Fibroblast of skin of right biceps (primary cell): ENCODE measurements at regions not wholly inside any gene's neighbourhood (a gene's known extent, or its start where the extent isn't known, plus 50 kb on each side); places are given as distances from the start of the nearest gene placed in this dataset.
A peak's percentile ranks its signal among the peaks of the same experiment; 100 is the strongest.
"Not testable (repeated sequence)": the region's sequence is repeated elsewhere in the genome, so short reads cannot be mapped to it uniquely, and the experiment has no call there.

Experiments
- DNase-seq: peaks from one replicate; pipeline ENCODE4 v3.0.0-alpha.2; 2013

DNA sequence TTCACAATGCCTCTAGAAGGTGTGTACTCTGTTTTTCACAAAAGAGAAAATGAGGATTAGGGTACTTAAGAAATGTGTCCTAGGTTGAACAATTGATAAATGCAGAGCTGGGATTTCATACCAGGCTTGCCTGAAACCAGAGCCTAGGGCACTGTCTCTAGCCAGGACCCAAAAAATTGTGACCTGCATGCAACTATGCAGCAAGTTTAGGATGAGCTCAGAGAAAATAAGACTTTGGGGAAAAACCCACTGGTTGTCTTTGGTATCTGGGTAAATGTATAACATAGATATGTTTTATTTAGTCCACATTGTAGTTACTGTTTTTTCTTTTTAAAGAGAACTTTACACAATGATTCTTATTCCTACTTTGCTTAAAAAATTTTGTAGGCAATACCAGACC is 177.1 kb upstream of the SEMA6A start:
- no peak for DNase-seq

DNA sequence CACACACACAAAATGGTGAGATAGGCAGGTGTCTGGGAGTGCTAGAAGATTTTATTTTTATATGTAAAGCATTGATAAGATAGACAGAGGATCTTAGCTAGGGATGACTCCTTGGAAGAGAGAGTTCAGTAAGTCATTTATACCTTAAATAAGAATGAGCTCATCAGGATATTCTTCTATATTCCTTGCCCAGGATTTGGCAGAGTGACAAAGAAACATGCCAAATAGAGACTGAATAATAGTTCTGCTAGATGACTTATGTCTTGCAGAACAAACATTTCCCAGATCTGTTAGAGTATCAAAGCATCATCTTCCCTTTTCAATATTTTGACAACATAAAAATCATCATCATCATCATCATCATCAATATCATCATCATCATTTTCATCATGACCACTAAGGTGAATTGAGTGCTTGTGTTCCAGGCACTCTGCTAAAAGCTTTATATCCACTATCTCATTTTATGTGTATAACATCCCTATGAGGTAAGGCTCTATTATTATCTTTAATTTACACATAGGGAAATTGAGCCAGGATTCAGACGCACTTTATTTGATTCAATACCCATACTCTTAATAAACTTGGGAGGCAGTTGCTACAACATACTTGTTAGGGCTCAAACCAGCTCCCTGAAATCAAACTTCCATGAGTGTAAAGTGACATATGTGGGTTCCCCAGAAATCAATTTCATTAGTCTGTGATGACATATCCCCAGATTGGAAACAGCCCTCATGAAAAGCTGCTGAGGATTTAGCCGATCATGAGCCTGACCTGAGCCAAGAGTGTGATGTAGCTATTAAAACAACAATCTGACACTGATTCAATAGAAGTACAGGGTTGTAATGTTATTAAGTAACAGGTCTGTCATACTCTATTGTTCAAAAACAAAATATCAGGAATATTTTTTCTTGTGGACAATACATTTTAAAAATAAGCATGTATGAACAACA is 176.3 kb upstream of the SEMA6A start:
- DNase-seq: no peak

DNA sequence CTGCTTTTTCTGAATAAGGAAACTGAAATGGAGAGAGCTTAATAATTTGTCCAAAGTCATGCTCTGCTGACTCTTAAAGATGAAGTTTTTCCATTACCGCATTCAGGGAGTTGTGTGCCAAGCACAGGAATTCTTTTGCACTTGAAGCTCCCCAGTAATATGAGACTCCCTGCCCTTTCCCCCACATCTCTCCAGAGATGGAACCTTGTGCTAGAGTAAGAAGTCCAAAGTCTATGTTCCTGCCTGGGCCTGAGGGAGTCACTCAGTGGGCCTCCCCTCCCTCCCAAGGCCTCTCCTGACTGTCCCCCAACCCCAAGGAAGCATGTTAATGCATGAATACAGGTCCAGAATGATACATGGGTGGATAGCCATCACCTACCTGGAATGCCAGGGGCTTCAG is 173.3 kb upstream of the SEMA6A start:
- no peak for DNase-seq

DNA sequence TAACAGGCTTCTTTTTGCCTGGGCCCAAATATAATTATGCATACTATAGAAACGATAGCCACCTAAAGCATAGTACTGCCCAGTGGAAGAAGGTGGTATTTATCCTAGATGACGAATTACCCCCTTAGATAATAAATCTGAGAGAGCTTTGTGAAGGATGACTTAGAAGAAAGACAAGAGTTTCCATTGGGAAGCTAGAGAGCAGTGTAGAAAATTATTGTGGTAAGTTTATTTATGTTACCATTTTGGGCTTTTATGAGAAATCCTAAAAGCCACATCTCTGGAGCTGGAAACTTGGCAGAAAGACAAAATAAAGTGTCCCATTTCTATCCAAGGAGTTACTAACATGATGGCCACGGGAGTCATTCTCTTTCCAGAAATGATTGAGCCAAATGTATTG is 172.0 kb upstream of the SEMA6A start:
- no peak for DNase-seq

DNA sequence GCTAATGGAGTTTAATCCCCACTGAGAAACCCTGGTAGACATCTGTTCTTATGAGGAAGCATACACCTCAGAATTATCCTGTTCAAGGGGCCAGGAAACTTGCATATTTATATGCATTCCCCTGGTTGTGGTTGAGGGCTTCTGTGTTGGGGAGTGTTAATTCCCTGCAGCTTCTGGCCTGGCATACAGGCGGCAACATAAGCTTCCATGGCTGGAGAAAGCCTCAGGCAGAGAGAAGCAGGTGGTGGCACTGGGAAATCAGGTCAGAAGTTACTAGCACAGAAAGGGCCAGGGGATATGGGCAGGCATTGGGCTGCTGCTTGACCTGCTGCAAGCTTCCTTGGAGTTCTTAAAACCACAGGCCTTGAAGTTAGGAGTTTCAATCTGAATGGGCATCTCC is 166.1 kb upstream of the SEMA6A start:
- DNase-seq: no peak

DNA sequence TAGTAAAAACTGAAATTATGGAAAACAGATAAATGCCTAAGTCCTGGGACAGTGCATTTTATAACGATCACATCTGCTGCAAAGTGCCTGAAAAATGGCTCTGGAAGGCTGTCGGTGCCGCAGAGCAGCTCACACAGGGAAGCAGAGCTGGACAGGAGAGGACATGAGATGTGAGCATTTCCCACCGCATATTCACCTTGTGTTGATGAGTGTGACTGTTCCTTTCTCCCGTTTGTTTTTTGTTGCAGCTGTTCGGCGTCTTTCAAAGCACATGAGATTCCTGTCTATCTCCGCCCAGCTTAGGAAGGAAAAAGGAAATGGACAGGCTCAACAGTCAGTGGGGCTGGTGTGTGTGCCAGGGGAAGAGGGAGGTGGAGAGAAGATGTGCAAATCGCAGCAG is 164.9 kb upstream of the SEMA6A start:
- DNase-seq: no peak

DNA sequence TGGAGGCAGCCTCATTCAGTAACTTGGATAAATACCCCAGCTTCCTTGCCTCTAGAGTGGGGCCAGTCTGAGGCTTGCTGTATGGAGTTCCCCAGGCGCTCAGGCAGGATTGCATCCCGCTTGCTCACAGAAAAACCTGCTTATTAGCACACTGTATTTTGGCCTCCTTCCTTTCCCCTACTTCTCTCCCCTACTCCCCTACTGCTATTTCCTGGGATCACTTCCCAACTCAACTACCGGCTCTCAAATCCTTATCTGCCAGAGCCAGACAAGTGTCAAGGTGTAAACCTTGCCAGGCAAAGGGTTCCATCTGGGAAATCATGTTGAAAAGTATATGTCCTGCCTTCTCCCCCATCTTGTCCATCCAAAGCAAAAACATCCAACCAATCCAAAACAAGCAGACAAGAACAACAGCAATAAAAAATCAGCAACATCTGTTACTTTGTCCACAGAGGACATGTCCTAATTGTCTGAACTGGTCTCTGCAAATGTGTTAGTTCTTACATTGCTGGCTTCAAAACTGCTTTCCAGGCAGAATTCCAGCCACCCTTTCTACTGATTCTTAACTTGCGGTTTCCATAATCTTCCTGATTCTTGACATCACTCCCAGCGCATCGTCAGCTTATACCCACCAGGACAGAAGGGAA is 164.1 kb upstream of the SEMA6A start:
- DNase-seq: peak; percentile 11

DNA sequence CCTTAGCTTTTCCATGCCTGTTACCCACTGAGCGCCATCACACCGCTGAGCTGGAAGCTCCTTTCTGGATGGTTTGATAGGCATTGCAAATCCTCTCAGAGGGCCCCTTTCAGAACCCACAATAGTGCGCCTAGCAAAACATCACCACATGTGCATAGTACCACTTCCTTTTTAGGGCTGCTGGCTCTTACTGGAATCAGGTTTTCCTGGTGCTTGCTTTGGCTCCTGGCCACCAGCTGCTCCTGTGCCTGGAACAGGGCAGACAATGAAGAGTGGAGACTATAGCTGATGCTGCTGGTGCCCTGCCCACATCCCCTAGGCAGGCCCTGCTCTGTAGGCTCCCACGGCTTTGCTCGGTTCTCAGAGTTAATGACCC is 163.6 kb upstream of the SEMA6A start:
- DNase-seq: no peak

DNA sequence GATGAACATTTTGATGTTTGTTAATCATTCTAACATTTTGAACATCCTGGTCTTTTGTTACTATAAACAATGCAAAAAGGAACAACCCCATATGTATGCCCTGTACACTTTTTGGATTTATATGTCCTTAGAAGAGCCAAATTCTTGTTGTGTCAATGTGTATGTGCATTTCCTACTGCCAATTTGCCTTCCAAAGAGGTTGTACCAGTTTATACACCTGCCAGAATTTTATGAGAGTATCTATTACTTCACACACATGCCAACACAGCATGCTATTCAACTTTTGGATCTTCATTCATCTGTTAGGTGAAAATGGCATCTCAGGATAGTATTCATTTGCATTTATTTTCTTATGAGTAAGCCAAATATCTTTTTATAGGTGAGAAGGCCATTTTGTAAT is 162.0 kb upstream of the SEMA6A start:
- DNase-seq: no peak

DNA sequence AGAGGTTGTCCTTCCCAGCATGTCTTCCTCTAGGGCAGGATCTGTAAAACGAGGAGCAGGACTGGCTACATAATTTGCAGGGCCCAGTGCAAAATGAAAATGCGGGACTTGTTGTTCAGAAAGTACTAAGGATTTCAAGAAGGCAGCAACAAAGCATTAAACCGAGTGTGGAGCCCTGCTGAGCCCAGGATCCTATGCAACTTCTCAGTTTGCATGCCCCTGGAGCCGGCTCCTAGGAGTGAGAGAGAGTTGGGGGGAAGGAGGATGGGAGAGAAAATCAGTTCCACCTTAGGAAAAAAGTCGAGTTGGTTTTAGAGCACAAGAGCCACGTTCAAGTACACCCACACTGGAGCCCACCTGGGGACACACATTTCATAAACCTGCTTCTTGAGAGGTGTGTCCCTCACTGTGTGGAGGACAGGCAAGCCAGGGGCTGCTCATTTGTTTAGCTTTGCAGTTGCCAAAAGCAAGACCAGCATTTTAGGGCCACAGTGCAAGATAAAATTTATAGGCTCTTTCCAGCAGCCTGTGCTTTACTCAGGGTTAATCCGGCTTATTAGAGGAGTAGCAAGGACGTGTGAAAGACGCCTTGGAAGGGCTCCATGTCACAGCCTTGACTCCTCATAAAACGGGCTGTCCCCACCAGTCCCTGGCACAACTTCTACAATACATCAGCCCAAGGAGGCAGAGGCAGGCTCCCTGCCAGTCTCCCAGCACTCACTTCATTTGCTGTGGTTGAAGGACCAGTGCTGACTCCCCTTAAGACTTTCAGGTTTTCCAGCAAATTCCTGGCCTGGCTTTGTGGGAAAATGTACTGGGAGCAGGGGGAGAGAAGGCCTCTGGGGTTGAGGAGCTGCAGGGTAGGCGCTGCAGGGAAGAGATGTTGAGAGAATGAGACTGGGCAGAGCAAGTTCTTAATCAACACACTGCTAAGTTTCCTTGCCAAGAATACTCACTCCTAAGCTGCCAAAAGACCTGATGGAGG is 159.7 kb upstream of the SEMA6A start:
- no peak for DNase-seq

DNA sequence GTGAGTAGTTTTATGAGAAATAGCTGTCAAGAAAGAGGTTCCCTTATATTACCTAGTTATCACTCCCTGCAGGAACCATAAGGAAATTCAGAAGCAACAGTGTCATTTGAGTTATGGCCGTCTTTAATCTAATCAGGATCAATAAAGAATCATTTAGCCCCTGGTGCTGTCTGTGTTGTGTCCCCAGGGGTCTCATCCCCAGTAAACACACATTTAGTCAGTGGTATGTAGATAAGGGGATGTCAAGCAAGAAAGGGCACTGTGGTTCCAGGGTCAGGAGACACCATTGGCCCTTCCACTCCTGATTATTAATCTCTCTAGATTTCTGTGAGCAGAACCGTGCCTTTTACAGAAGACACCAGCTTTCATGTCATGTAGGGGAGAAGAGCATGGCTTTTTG is 158.0 kb upstream of the SEMA6A start:
- DNase-seq: no peak

DNA sequence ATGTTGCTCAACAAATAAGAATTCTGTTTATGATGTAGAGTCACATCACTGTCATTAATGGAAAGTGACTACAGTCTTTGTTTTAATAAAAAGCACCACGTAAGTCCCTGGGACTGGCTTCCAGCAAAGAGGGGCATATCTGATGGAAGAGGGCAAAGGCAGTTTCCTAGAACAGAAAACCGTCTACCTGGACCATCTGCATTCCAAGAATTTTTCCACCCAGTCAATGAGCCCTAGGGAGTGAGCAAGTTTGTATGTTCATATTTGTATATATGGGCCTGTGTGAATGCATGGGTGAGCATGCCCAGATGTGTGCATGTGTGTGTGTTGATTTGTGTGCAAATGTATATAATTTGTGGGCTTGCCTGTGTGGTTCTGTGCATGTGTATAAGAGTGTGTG is 156.8 kb upstream of the SEMA6A start:
- no peak for DNase-seq

DNA sequence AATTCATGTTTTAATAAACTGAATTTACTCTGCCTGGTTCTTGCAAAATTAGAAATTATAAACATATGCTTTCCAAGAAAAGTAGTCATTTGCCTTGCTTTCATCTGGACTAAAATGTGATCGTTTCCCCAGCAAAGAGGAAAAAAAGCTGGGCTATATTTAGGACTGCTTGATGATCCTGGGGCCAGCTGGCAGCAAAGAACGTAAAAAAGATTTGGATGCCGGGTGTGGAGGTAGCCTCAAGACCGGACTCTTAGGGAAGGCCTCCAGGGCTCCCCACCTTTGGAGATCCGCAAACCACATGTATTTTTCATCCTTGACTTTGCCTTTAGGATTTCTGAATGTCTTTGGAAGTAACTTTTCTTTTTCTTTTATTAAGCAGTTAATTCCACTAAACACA is 156.1 kb upstream of the SEMA6A start:
- no peak for DNase-seq

DNA sequence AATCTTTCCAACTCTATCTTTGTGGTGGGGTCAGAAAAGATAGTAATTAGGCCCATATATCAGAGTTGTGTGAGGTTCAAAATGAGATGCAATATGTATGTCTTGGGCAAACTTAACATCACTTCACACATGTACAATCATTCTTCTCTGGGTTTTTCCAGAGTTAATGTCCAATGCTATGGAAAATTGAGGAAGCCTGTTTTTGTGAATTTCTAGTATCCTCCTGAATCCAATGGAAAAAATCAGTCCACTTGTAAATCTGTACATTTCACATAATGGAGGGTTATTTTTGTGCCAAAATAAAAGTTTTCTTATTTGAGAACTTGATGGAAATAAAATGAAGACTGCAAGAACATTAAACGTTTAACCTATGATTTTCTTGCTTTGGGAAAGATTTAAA is 155.6 kb upstream of the SEMA6A start:
- no peak for DNase-seq

DNA sequence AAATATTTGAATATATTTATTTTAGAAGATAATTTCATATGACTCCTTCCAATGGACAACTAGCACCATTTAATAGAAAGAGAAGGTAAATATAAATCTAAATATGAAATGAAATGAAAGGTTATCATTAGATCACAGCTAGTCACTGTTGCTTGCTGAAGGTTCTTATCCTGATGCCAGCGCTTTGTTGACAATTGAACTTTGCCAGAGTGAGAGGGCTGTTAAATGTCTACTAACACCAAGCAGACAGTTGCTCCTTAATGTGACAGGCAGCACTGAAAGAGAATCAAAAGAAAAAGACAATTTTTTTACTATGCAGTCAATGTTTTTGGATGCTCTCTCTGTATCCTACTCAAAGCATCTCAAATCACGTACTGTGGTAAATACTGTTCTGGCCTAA is 152.6 kb upstream of the SEMA6A start:
- DNase-seq: no peak

DNA sequence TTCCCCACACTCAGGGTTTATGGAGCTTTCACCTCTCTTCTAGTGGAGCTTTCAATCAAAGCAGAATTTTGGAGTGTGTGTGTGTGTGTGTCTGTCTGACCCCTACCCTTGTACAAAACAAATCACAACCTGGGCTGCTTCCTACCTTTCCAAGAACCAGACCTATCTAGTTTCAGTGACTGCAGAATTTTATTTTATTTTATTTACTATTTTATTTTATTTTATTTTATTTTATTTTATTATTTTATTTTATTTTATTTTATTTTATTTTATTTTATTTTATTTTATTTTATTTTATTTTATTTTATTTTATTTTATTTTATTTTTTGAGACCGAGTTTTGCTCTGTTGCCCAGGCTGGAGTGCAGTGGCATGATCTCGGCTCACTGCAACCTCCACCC is 151.6 kb upstream of the SEMA6A start:
- DNase-seq: not testable (repeated sequence)

DNA sequence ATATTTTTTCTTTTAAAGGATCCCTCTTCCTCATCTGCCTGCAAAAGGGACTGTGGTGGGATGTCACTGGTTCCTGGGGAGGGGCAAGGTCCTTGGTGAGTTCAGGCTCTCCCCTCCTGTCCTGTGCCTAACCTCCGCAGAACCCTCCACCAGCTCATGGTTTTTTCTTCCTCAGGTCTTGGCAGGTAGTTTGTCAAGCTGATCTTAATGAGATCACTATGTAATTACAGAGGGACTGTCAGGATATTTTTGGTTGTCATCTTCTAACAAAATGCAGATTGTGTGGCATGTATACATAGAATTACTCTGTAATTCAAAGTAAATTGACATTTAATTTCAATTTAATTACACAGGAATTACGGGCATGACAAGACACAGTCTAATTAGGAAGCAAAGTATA is 150.3 kb upstream of the SEMA6A start:
- DNase-seq: no peak

DNA sequence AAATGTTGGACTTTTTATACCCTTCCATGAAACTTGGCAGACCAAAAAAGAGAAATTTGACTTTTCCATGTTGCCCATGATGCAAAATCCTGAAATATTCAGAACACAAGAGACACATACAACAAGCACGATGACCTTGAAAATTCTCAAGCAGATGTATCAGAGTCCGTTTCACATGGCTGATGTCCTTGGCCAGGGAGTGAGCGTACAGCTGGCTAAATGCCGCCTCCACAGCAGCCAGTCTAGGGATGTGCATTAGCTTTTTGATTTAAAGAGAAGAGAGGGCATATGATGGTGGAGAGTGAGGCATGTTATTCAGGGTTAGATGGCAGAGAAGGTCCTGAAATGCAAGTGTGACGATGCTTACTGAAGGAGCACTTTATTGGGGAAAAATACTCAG is 148.0 kb upstream of the SEMA6A start:
- no peak for DNase-seq

DNA sequence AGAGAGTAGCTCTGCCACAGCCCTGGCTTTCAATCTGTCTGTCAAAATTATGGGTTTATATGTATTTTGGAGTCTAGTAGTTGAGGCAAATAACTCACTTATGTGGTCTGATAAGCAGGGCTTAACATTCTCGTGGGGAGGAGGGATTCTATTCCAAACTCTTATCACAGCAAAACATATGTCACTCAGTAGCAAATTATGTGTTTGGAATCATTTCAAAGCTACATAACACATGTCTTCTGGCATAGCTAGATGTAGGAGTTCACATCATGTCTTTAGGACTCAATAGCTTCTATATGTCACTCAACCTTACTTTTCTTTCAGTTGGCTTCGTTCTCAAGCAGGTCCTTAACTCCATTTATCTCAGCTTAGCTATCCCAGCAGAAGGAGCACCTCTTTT is 144.5 kb upstream of the SEMA6A start:
- DNase-seq: no peak

DNA sequence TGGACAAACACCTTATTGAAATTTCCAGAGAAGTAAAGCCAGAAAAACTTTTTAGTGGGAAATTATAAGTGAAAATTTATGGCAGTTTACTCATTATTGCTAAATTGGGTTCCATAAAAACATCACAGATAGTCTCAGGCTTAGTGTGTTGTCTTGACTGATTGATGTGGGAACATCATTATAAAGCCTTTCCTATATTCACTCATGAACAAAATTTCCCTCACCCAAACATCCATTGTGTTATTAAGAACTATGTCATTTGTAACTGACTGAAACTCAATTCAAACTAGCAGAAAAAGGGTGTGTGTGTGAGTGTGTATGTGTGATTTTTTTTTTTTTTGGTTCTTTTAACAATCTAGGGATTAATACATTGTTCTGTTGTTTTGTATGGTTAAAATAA is 143.7 kb upstream of the SEMA6A start:
- no peak for DNase-seq

DNA sequence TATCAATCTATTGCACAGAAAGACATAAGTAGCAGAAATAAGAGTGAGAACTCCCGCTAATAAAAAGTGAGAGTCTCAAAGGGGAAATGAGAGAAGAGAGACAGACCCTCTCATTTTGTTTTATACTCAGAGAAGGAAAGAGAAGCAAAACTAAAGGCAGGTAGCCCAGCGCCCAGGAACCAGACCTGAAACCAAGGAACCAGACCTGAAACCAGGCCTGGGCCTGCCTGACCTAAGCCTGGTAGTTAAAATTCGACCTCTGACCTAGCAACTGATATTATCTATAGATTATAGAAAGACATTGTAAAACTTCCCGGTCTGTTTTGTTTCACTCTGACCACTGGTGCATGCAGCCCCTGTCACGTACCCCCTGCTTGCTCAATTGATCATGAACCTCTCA is 134.5 kb upstream of the SEMA6A start:
- no peak for DNase-seq

DNA sequence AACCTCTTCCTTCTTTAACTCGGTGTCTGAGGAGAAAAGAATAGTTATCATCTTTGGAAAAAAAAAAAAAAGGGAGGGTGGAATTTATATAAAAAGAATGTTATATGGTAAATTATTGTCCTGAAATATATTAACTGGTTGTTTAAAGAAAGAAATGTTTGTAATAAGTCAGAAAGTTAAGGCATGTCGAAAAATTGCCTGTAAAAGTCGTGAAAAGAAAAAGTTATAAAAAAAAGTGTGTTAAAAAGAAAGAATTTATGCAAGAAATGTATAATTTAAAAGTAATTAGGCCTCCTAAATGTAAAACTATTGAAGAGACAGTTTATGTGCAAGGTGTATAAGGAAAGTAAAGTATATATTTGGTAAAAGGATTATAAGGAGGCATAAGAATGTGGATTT is 130.5 kb upstream of the SEMA6A start:
- DNase-seq: not testable (repeated sequence)

DNA sequence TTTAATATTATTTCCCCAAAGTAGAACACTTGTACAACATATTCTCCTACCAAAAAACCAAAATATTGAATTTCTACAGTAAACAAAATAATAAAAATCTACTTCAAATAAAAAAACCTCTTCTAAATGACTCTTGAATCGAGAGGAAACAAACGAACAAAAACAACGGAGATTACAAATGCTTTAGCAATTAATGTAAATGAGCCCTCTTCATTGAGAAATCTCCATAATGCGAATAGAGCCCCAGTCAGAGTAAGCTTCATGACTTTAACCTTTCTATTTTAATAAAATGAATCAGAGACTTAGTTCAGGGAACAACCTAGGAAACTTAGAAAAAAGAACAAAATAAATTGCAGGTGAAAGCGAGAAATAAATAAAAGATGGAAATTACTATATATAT is 129.3 kb upstream of the SEMA6A start:
- no peak for DNase-seq
